ENCODE measurements at regions not wholly inside any gene's neighbourhood (a gene's known extent, or its start where the extent isn't known, plus 50 kb on each side); places are given as distances from the start of the nearest gene placed in this dataset.

DNA sequence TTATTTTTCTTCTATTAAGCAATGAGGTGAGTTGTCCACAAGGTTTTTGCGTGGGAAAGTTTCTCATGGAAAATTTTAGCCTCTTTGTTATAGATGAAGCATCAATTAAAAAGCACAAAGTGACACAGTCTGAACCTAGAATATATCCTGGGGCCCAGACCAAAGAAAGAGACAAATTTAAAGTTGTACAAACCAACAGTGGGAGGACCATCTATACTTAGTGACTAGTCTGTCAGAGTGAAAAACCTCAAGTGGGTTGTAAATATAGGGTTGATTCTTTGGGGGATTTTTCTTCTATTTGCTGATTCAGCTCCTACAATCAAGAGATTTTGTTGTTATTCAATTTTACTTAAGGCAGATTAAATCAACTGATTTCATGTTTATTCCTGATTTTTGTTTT, 256.2 kb downstream of the SATB2 start:
- no peak for TF ChIP-seq CTCF (IDR thresholded peaks at IDR 0.05; ENCODE audit: extremely low read depth, low read depth, low read length)
- no peak for DNase-seq (ENCODE audit: insufficient read length, low spot score, missing footprints)
- Histone ChIP-seq H4K20me1 (ENCODE audit: insufficient read depth, low read length) (no peaks in the 10 kb centered on the region), H3K36me3 (ENCODE audit: insufficient read depth, low read length) (no peaks in the 10 kb centered on the region), H3K4me3 (ENCODE audit: insufficient read depth, low read length) (no peak overlapping the region), H3K27me3 (ENCODE audit: insufficient read depth, low read length) (no peaks in the 10 kb centered on the region), H3K9me3 (ENCODE audit: low read depth, low read length) (no peaks in the 10 kb centered on the region), H2AFZ (ENCODE audit: low read length) (no peak overlapping the region), H3K4me1 (ENCODE audit: insufficient read depth, low read length) (no peaks in the 10 kb centered on the region), H3K27ac (ENCODE audit: low read depth, low read length) (no peak overlapping the region), H3K4me2 (ENCODE audit: insufficient read depth, low read length) (no peak overlapping the region), H3K79me2 (ENCODE audit: insufficient read depth, low read length) (no peaks in the 10 kb centered on the region)

DNA sequence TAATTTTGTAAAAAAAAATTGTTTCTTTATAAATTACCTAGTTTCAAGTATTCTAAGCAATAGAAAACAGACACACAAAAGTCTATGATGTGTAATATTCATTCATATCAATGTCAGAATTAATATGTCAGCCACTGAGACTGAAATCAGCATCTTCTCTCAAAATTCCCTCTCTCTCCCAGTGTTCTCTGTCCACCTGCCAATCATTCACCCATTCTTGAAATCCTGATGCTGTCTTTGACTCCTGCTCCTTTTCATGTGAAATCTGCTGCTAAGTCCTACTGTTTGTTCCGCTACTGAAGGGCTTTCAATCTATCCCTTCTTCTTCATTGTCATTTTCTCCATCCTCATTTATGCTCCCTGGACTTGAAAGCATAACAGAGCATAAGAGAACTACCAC, 257.9 kb downstream of the SATB2 start:
- Histone ChIP-seq H3K79me2 (ENCODE audit: insufficient read depth, low read length) (no peaks in the 10 kb centered on the region), H3K27me3 (ENCODE audit: insufficient read depth, low read length) (no peaks in the 10 kb centered on the region), H3K36me3 (ENCODE audit: insufficient read depth, low read length) (no peaks in the 10 kb centered on the region), H3K4me2 (ENCODE audit: insufficient read depth, low read length) (no peak overlapping the region), H3K9me3 (ENCODE audit: low read depth, low read length) (no peaks in the 10 kb centered on the region), H4K20me1 (ENCODE audit: insufficient read depth, low read length) (no peaks in the 10 kb centered on the region), H2AFZ (ENCODE audit: low read length) (no peak overlapping the region), H3K4me1 (ENCODE audit: insufficient read depth, low read length) (no peaks in the 10 kb centered on the region), H3K4me3 (ENCODE audit: insufficient read depth, low read length) (no peak overlapping the region), H3K27ac (ENCODE audit: low read depth, low read length) (no peak overlapping the region)
- no peak for DNase-seq (ENCODE audit: insufficient read length, low spot score, missing footprints)
- TF ChIP-seq CTCF (IDR thresholded peaks at IDR 0.05; ENCODE audit: extremely low read depth, low read depth, low read length): no peak

DNA sequence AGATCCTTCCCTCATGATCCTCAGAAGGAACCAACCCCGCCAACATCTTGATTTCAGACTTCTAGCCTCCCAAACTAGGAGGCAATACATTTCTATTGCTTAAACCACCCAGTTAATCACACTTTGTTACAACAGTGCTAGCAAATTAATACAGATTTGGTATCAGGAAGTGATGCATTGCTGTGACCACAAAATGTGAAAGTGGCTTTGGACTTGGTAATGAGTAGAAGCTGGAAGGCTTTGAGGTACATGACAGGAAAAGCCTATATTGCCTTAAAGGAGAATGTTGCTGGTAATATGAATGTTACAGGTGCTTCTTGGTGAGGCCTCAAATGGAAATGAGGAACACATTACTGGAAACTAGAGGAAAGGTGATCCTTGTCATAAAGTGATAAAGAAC, 260.3 kb downstream of the SATB2 start:
- Histone ChIP-seq H3K4me2 (ENCODE audit: insufficient read depth, low read length) (no peak overlapping the region), H3K79me2 (ENCODE audit: insufficient read depth, low read length) (no peaks in the 10 kb centered on the region), H4K20me1 (ENCODE audit: insufficient read depth, low read length) (no peaks in the 10 kb centered on the region), H3K4me1 (ENCODE audit: insufficient read depth, low read length) (no peaks in the 10 kb centered on the region), H3K4me3 (ENCODE audit: insufficient read depth, low read length) (no peak overlapping the region), H2AFZ (ENCODE audit: low read length) (no peak overlapping the region), H3K9me3 (ENCODE audit: low read depth, low read length) (no peaks in the 10 kb centered on the region), H3K36me3 (ENCODE audit: insufficient read depth, low read length) (no peaks in the 10 kb centered on the region), H3K27ac (ENCODE audit: low read depth, low read length) (no peak overlapping the region), H3K27me3 (ENCODE audit: insufficient read depth, low read length) (no peaks in the 10 kb centered on the region)
- no peak for TF ChIP-seq CTCF (IDR thresholded peaks at IDR 0.05; ENCODE audit: extremely low read depth, low read depth, low read length)
- no peak for DNase-seq (ENCODE audit: insufficient read length, low spot score, missing footprints)

DNA sequence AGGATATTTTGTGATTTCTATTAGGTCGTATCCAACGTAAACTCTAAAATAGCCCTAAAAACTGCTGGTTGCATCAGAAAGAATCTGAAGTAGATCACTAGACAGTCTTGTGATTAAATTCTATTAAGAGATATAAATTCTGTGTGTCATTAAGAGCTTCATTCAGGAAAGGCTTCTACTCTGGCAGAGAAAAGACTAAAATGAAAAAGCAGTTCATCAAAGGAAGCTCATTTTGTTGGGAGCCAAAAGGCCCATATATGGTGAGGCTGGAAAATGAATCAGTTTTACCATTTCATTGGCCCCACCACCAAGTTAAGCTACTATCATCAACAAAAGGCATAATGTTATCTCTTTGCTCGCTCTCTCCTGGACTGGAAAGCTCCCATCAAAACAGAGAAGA, 261.1 kb downstream of the SATB2 start:
- DNase-seq (ENCODE audit: insufficient read length, low spot score, missing footprints): no peak
- H3K4me1 ChIP-seq (ENCODE audit: insufficient read depth, low read length): no peaks in the 10 kb centered on the region
- H2AFZ ChIP-seq (ENCODE audit: low read length): no peak overlapping the region
- no peaks in the 10 kb centered on the region for H3K79me2 ChIP-seq (ENCODE audit: insufficient read depth, low read length)
- no peaks in the 10 kb centered on the region for H3K36me3 ChIP-seq (ENCODE audit: insufficient read depth, low read length)
- H3K27me3 ChIP-seq (ENCODE audit: insufficient read depth, low read length): no peaks in the 10 kb centered on the region
- H3K4me2 ChIP-seq (ENCODE audit: insufficient read depth, low read length): no peak overlapping the region
- no peaks in the 10 kb centered on the region for H3K9me3 ChIP-seq (ENCODE audit: low read depth, low read length)
- H4K20me1 ChIP-seq (ENCODE audit: insufficient read depth, low read length): no peaks in the 10 kb centered on the region
- H3K4me3 ChIP-seq (ENCODE audit: insufficient read depth, low read length): no peak overlapping the region
- TF ChIP-seq CTCF (IDR thresholded peaks at IDR 0.05; ENCODE audit: extremely low read depth, low read depth, low read length): no peak
- H3K27ac ChIP-seq (ENCODE audit: low read depth, low read length): no peak overlapping the region
